HG03571 (cell line): ENCODE measurements at regions not wholly inside any gene's neighbourhood (a gene's known extent, or its start where the extent isn't known, plus 50 kb on each side); places are given as distances from the start of the nearest gene placed in this dataset.
"Not testable (repeated sequence)": the region's sequence is repeated elsewhere in the genome, so short reads cannot be mapped to it uniquely, and the experiment has no call there.

ENCODE experiments used
- ATAC-seq: cut with Tn5 transposase; IDR thresholded peaks from one replicate; pipeline ENCODE4 v1.9.1; 2021; ENCODE audit not compliant: unreplicated experiment

GRCh38 chr13:19362946-19363510 lies 181.4 kb upstream of the TUBA3C start:
- no peak for ATAC-seq

GRCh38 chr13:19359697-19360096 lies 178.1 kb upstream of the TUBA3C start:
- not testable (repeated sequence) for ATAC-seq

- no peak for ATAC-seq
Measured at GRCh38 chr13:19345916-19346422, 164.3 kb upstream of the TUBA3C start.

GRCh38 chr13:19345158-19345557 lies 163.5 kb upstream of the TUBA3C start:
- ATAC-seq = no peak

GRCh38 chr13:19344585-19345120 lies 163.0 kb upstream of the TUBA3C start:
- peak; percentile 66 for ATAC-seq

GRCh38 chr13:19332378-19332777 lies 150.8 kb upstream of the TUBA3C start:
- ATAC-seq = no peak

GRCh38 chr13:19329365-19329764 lies 147.7 kb upstream of the TUBA3C start:
- ATAC-seq = no peak

GRCh38 chr13:19324325-19324724 lies 142.7 kb upstream of the TUBA3C start:
- no peak for ATAC-seq

- ATAC-seq = no peak
Measured at GRCh38 chr13:19321222-19321621, 139.6 kb upstream of the TUBA3C start.

GRCh38 chr13:19305434-19305833 lies 123.8 kb upstream of the TUBA3C start:
- ATAC-seq = no peak

GRCh38 chr13:19289180-19289579 lies 107.6 kb upstream of the TUBA3C start:
- no peak for ATAC-seq

GRCh38 chr13:19283836-19284235 lies 102.2 kb upstream of the TUBA3C start:
- no peak for ATAC-seq

GRCh38 chr13:19268331-19268730 lies 86.7 kb upstream of the TUBA3C start:
- no peak for ATAC-seq

GRCh38 chr13:19267746-19268145 lies 86.1 kb upstream of the TUBA3C start:
- ATAC-seq = no peak

GRCh38 chr13:19266979-19267378 lies 85.4 kb upstream of the TUBA3C start:
- no peak for ATAC-seq

- no peak for ATAC-seq
Measured at GRCh38 chr13:19264711-19265110, 83.1 kb upstream of the TUBA3C start.

GRCh38 chr13:19252381-19252780 lies 70.8 kb upstream of the TUBA3C start:
- no peak for ATAC-seq

- ATAC-seq = no peak
Measured at GRCh38 chr13:19239114-19239860, 57.7 kb upstream of the TUBA3C start.
